Transverse colon (tissue), 4 donors: ENCODE measurements at regions not wholly inside any gene's neighbourhood (a gene's known extent, or its start where the extent isn't known, plus 50 kb on each side); places are given as distances from the start of the nearest gene placed in this dataset.

ENCODE experiments used
- DNase-seq: peaks from one replicate; pipeline ENCODE4 v3.0.0-alpha.2; 2019
- H3K27ac ChIP-seq, 4 donors: fragments of 200-600 bp; sonication (generic); 2 replicates each; pipeline ENCODE4 v1.5.1; 2016 to 2018; ENCODE audit warnings: inconsistent platforms in 4 of 4
- H3K27me3 ChIP-seq: fragments of 200-600 bp; sonication (generic); 2 replicates; pipeline ENCODE4 v1.5.1; 2017; ENCODE audit warnings: inconsistent platforms
- H3K36me3 ChIP-seq, 4 donors: fragments of 200-600 bp; sonication (generic); 2 replicates each; pipeline ENCODE4 v1.5.1; 2017 to 2019; ENCODE audit warnings: inconsistent platforms in 4 of 4
- H3K4me1 ChIP-seq, 4 donors: fragments of 200-600 bp; sonication (generic); 2 replicates each; pipeline ENCODE4 v1.5.1; 2017 to 2020; ENCODE audit warnings: inconsistent platforms in 4 of 4
- H3K4me3 ChIP-seq, 4 donors: fragments of 200-600 bp; sonication (generic); 1 replicate in 1 of 4; 2 replicates in 3 of 4; pipeline versions ENCODE4 v1.5.1 to v1.6.1; 2017 to 2019; ENCODE audit warnings: inconsistent platforms in 4 of 4
- H3K9me3 ChIP-seq, 2 donors: fragments of 200-600 bp; sonication (generic); 2 replicates each; pipeline ENCODE4 v1.5.1; 2017 to 2019; ENCODE audit warnings: inconsistent platforms in 2 of 2
- CTCF ChIP-seq, 5 experiments: fragments of 200-600 bp in 3 of 5; fragments of 450-650 bp in 2 of 5; sonication (generic) in 3 of 5; IDR thresholded peaks; 1 replicate in 2 of 5; 2 replicates in 3 of 5; pipeline ENCODE4 v1.5.1; 2016 to 2017; ENCODE audit warnings: antibody characterized with exemption in 5 of 5, inconsistent platforms in 3 of 5, mild to moderate bottlenecking in 2 of 5, moderate library complexity in 1 of 5
- EP300 ChIP-seq: sonication (generic); formaldehyde crosslinking; IDR thresholded peaks from one replicate; pipeline ENCODE4 v1.6.1; 2017; ENCODE audit warnings: antibody characterized with exemption, low read depth
- POLR2A ChIP-seq: fragments of 450-650 bp; IDR thresholded peaks from one replicate; pipeline ENCODE4 v1.6.1; 2016; ENCODE audit warnings: antibody characterized with exemption, mild to moderate bottlenecking, moderate library complexity
- POLR2AphosphoS5 ChIP-seq, 3 donors: sonication (generic); formaldehyde crosslinking; IDR thresholded peaks; one replicate each; pipeline ENCODE4 v1.6.1; 2016; ENCODE audit warnings: antibody characterized with exemption in 3 of 3
- WGBS, 2 donors: methylation state at CpG; one replicate each; pipeline ENCODE4 v1.1.5; 2018; ENCODE audit warnings: low coverage in 1 of 2; 5-methylcytosine and 5-hydroxymethylcytosine counted together
- in situ Hi-C, 4 donors: fragments of 200-750 bp; cut with MboI; loops; one replicate each; pipeline versions ENCODE4 v1.15.0 to v1.15.1; 2017; ENCODE audit warnings: low sequenced_read_pairs in 3 of 4, low pct_ligation_motif_present in 1 of 4, low pct_unique_long_range_greater_than_20kb in 1 of 4
- intact Hi-C: fragments of 100-400 bp; cut with DNase I; formaldehyde crosslinking; loops from one replicate; pipeline ENCODE4 v1.15.1; 2023; ENCODE audit warnings: low total_unique reads

- Histone ChIP-seq H3K9me3 (no peaks in the 10 kb centered on the region), H3K27ac (no peak overlapping the region), H3K27me3 (no peaks in the 10 kb centered on the region), H3K4me1 (no peaks in the 10 kb centered on the region), H3K4me3 (no peak overlapping the region), H3K36me3 (no peaks in the 10 kb centered on the region)
- WGBS, 2 donors, result 65 to 66% methylated on average over 4 of the region's 4 CpGs
- TF ChIP-seq CTCF (IDR thresholded peaks at IDR 0.05) (no peak), POLR2A (no peak), POLR2AphosphoS5 (IDR thresholded peaks at IDR 0.05) (no peak)
- DNase-seq, result no peak
- intact Hi-C loops (no loop called here), in situ Hi-C loops (loop anchor here in 1 of 4 donors (25.0 kb wide), 1 partner anchor 104 kb away; no protein-coding TSS in a partner anchor)
These were observed 636.4 kb downstream of the USP25 start for GRCh38 chr21:16366207-16366606.

DNA sequence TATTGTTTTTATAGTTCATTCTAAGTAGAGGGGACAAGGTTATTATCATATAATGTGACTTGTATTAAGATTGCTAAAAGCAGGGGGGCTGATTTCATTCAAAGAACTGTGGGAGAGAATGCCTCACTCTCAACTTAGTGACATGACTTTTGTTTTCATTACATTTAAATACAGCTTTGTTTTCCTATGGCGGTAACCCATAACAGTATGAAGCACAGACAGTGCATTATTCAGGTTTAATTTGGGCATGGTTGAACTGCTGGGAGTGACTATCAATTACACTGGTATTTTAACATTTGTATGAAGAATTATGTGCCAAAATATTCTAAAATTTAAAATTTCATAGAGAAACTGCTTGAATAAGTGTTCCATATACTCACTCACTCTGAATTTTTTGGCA, 637.3 kb downstream of the USP25 start:
- H3K9me3 ChIP-seq, result no peaks in the 10 kb centered on the region
- H3K4me1 ChIP-seq, result no peaks in the 10 kb centered on the region
- H3K27me3 ChIP-seq, result no peaks in the 10 kb centered on the region
- TF ChIP-seq CTCF (IDR thresholded peaks at IDR 0.05) (no peak), EP300 (no peak), POLR2AphosphoS5 (IDR thresholded peaks at IDR 0.05) (no peak), POLR2A (no peak)
- H3K27ac ChIP-seq, result no peak overlapping the region
- H3K36me3 ChIP-seq, result no peaks in the 10 kb centered on the region
- intact Hi-C loops, result no loop called here
- DNase-seq, result no peak
- in situ Hi-C loops, result loop anchor here in 1 of 4 donors (25.0 kb wide), 1 partner anchor 105 kb away; no protein-coding TSS in a partner anchor
- no peak overlapping the region for H3K4me3 ChIP-seq
- WGBS, 2 donors, result 43 to 87% methylated on average over 1 of the region's 1 CpG

GRCh38 chr21:16370186-16370585, 640.4 kb downstream of the USP25 start:
- no peak overlapping the region for H3K27ac ChIP-seq
- H3K9me3 ChIP-seq, result no peaks in the 10 kb centered on the region
- TF ChIP-seq POLR2AphosphoS5 (IDR thresholded peaks at IDR 0.05) (no peak), POLR2A (no peak), EP300 (no peak), CTCF (IDR thresholded peaks at IDR 0.05) (no peak)
- no peaks in the 10 kb centered on the region for H3K4me1 ChIP-seq
- no peak overlapping the region for H3K4me3 ChIP-seq
- 75 to 82% methylated on average over 10 of the region's 10 CpGs for WGBS, 2 donors
- in situ Hi-C loops, result loop anchor here in 1 of 4 donors (25.0 kb wide), 1 partner anchor 108 kb away; no protein-coding TSS in a partner anchor
- intact Hi-C loops, result no loop called here
- H3K27me3 ChIP-seq, result no peaks in the 10 kb centered on the region
- H3K36me3 ChIP-seq, result no peaks in the 10 kb centered on the region
- DNase-seq, result no peak

GRCh38 chr21:16372586-16372985, 642.8 kb downstream of the USP25 start:
- in situ Hi-C loops, result loop anchor here in 1 of 4 donors (25.0 kb wide), 1 partner anchor 110 kb away; no protein-coding TSS in a partner anchor
- DNase-seq, result no peak
- Histone ChIP-seq H3K36me3 (no peaks in the 10 kb centered on the region), H3K27ac (no peak overlapping the region), H3K27me3 (no peaks in the 10 kb centered on the region), H3K4me3 (no peak overlapping the region), H3K4me1 (peaks cover 0 to 3% (median 0%) of the 10 kb centered on the region in 4 donors), H3K9me3 (no peaks in the 10 kb centered on the region)
- intact Hi-C loops, result no loop called here
- no peak for TF ChIP-seq POLR2A
- no peak for TF ChIP-seq CTCF (IDR thresholded peaks at IDR 0.05)
